Smooth muscle cell (in vitro differentiated cells): ENCODE measurements at regions not wholly inside any gene's neighbourhood (a gene's known extent, or its start where the extent isn't known, plus 50 kb on each side); places are given as distances from the start of the nearest gene placed in this dataset.

Source experiments
- DNase-seq: peaks from one replicate; lab custom pipeline; 2025; ENCODE audit not compliant: unreplicated experiment; lab: John Stamatoyannopoulos, UW
- H2AFZ ChIP-seq: fragments of 200-600 bp; sonication (generic); 2 replicates; pipeline ENCODE4 v1.6.0; 2016; ENCODE audit warnings: antibody characterized with exemption, low read depth, mild to moderate bottlenecking
- H3F3A ChIP-seq: fragments of 200-600 bp; sonication (generic); 2 replicates; pipeline ENCODE4 v1.6.0; 2017; ENCODE audit warnings: antibody characterized with exemption, low read depth
- H3K27ac ChIP-seq: fragments of 200-600 bp; sonication (generic); 2 replicates; pipeline ENCODE4 v1.5.1; 2016; ENCODE audit warnings: low read depth, mild to moderate bottlenecking
- H3K27me3 ChIP-seq: fragments of 200-600 bp; sonication (generic); 2 replicates; pipeline ENCODE4 v1.6.1; 2016; ENCODE audit warnings: low read depth, mild to moderate bottlenecking
- H3K36me3 ChIP-seq: fragments of 200-600 bp; sonication (generic); 2 replicates; pipeline ENCODE4 v1.5.1; 2016; ENCODE audit warnings: low read depth
- H3K4me1 ChIP-seq: fragments of 200-600 bp; sonication (generic); 2 replicates; pipeline ENCODE4 v1.5.1; 2016; ENCODE audit warnings: low read depth
- H3K4me2 ChIP-seq: fragments of 200-600 bp; sonication (generic); 2 replicates; pipeline ENCODE4 v1.6.0; 2016; ENCODE audit warnings: mild to moderate bottlenecking
- H3K4me3 ChIP-seq: fragments of 200-600 bp; sonication (generic); 2 replicates; pipeline ENCODE4 v1.5.1; 2016; ENCODE audit warnings: mild to moderate bottlenecking
- H3K79me2 ChIP-seq: fragments of 200-600 bp; sonication (generic); 2 replicates; pipeline ENCODE4 v1.6.0; 2016; ENCODE audit warnings: low read depth, mild to moderate bottlenecking
- H3K9ac ChIP-seq: fragments of 200-600 bp; sonication (generic); 2 replicates; pipeline ENCODE4 v1.6.0; 2016; ENCODE audit warnings: low read depth
- H3K9me3 ChIP-seq: fragments of 200-600 bp; sonication (generic); replicated peaks from 2 replicates; pipeline ENCODE4 v1.5.1; 2016; ENCODE audit warnings: low read depth
- H4K20me1 ChIP-seq: fragments of 200-600 bp; sonication (generic); 2 replicates; pipeline ENCODE4 v1.6.0; 2016; ENCODE audit warnings: low read depth
- WGBS: methylation state at CpG from one replicate; pipeline ENCODE4 v1.1.7; 2016; ENCODE audit warnings: low lambda C conversion rate; 5-methylcytosine and 5-hydroxymethylcytosine counted together
- TF ChIP-seq, protein P1 (sequence below): fragments of 200-600 bp; sonication (generic); IDR thresholded peaks from 2 replicates; pipeline ENCODE4 v1.5.1; 2017; ENCODE audit warnings: borderline replicate concordance, mild to moderate bottlenecking, antibody characterized with exemption; ENCODE audit not compliant: insufficient read depth, poor library complexity, severe bottlenecking

DNA sequence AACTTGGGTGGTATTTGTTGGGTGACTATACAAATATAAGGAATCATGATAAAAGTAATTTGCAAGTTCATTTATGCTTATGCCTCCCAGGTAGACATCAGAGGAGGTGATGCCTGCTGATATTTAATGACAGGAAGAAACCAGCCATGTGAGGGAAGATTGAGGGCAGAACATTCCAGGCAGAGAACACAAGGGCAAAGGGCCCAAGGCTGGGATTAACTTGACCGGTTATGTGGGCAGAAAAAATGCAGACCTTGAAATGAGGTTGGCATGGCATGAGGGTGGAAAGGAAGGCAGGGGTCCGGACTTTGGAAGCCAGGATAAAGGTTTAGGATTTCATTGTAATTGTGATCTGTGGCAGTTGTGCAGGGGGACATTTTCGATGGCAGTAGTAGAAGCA, 68.0 kb upstream of the MTPN start:
- DNase-seq: no peak
- Histone ChIP-seq H3K79me2 (no peaks in the 10 kb centered on the region), H3K4me1 (no peaks in the 10 kb centered on the region), H4K20me1 (no peaks in the 10 kb centered on the region), H3F3A (no peaks in the 10 kb centered on the region), H3K4me2 (no peak overlapping the region), H3K27me3 (no peaks in the 10 kb centered on the region), H3K9me3 (no peaks in the 10 kb centered on the region), H3K9ac (no peak overlapping the region), H3K36me3 (no peaks in the 10 kb centered on the region), H3K27ac (no peak overlapping the region), H2AFZ (no peak overlapping the region), H3K4me3 (no peak overlapping the region)
- TF ChIP-seq, protein P1, sequence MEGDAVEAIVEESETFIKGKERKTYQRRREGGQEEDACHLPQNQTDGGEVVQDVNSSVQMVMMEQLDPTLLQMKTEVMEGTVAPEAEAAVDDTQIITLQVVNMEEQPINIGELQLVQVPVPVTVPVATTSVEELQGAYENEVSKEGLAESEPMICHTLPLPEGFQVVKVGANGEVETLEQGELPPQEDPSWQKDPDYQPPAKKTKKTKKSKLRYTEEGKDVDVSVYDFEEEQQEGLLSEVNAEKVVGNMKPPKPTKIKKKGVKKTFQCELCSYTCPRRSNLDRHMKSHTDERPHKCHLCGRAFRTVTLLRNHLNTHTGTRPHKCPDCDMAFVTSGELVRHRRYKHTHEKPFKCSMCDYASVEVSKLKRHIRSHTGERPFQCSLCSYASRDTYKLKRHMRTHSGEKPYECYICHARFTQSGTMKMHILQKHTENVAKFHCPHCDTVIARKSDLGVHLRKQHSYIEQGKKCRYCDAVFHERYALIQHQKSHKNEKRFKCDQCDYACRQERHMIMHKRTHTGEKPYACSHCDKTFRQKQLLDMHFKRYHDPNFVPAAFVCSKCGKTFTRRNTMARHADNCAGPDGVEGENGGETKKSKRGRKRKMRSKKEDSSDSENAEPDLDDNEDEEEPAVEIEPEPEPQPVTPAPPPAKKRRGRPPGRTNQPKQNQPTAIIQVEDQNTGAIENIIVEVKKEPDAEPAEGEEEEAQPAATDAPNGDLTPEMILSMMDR: no peak
- 78% methylated on average over 3 of the region's 3 CpGs for WGBS

DNA sequence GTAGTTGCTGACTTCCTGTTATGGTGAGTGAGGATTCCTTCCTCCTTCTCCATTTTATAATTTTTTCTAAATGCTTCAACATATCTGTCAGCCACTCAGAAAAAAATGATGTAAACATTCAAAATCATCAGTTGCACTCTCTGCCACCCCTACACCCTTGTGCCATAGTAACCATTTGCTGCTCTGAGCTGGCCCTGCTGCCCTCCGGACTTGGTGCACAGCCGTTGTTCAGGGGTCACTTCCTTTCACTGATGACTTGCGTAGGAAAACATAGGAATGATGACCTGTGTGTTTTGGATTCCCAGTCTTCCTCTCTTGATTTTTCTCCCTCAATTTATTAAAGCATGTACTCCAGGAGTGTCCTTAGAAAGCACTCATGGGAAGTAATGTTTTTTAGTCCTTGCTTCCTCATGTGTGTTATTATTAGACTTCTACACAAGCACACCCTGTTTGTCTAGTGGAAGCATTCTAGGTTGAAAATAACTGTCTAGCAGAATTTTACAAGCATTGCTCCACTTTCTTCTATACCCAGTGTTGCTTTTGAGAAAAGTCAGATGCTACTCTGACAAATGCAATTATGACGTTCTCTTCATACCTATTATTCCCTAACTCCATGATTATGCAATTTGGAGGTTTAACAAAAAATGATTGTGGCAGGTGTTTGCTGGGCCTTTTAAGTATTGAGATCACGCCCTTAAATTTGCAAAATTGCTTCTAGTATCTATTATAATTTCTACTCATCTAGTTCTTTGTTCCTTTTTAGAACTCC, 62.6 kb upstream of the MTPN start:
- Histone ChIP-seq H3K36me3 (no peaks in the 10 kb centered on the region), H3K4me2 (no peak overlapping the region), H2AFZ (peak overlapping the region; percentile 61), H3K9me3 (no peaks in the 10 kb centered on the region), H4K20me1 (no peaks in the 10 kb centered on the region), H3K4me3 (no peak overlapping the region), H3K27me3 (no peaks in the 10 kb centered on the region), H3K27ac (no peak overlapping the region), H3K79me2 (no peaks in the 10 kb centered on the region), H3K4me1 (peaks cover 12% of the 10 kb centered on the region), H3F3A (peaks cover 26% of the 10 kb centered on the region), H3K9ac (no peak overlapping the region)
- 85% methylated on average over 5 of the region's 5 CpGs for WGBS
- TF ChIP-seq, protein P1: no peak
- DNase-seq: no peak

DNA sequence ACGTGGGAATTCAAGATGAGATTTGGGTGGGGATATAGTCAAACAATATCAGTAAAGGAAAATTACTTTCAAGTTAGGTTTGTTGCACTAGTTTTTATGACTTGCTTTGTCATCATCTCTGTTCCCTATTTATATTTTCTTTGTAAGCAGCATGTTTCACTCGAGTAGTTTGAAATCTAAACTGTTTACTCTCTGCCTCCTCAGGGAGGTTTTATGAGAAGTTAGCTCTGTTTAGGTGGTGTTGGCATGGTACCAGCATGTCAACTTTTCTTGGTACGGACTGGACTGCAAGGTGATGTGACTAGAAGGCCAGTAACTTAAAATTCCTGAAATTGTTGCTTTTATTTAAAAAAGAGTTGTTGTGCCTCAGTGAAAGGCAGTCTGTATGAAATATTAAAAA, 59.2 kb upstream of the MTPN start:
- peak overlapping the region; percentile 97 for H3K27ac ChIP-seq
- WGBS: 14% methylated on average over 3 of the region's 3 CpGs
- H3K4me2 ChIP-seq: peak overlapping the region; percentile 69
- no peak overlapping the region for H3K4me3 ChIP-seq
- peaks cover 36% of the 10 kb centered on the region for H3F3A ChIP-seq
- H3K36me3 ChIP-seq: no peaks in the 10 kb centered on the region
- peaks cover 17% of the 10 kb centered on the region for H3K4me1 ChIP-seq
- no peaks in the 10 kb centered on the region for H3K79me2 ChIP-seq
- H4K20me1 ChIP-seq: no peaks in the 10 kb centered on the region
- H2AFZ ChIP-seq: peak overlapping the region; percentile 49
- peak overlapping the region; percentile 78 for H3K9ac ChIP-seq
- TF ChIP-seq, protein P1: no peak
- no peaks in the 10 kb centered on the region for H3K9me3 ChIP-seq
- no peak for DNase-seq
- H3K27me3 ChIP-seq: no peaks in the 10 kb centered on the region

DNA sequence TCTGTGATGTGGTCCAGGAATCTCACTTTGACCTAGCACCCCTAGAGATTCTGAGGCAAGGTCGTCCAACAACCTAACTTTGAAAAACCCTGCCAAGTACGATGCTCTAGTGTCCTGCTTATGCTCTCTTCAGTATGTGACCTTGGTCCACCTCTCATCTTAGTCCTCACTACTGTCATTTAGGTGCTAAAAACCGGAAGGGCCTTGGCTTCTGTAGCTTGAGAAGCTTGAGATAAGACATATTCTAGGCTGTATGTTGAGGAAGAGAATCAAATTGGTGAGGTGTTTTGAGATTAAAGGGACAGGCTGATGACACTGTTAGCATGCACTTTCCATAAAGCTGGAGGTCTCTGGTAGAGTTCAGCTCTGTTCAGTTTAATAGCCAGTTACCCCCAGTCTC, 57.0 kb upstream of the MTPN start:
- DNase-seq: no peak
- Histone ChIP-seq H3K4me3 (no peak overlapping the region), H3K36me3 (no peaks in the 10 kb centered on the region), H3F3A (peaks cover 30% of the 10 kb centered on the region), H2AFZ (no peak overlapping the region), H3K4me1 (peaks cover 17% of the 10 kb centered on the region), H3K9ac (no peak overlapping the region), H3K27ac (peak overlapping the region; percentile 53), H4K20me1 (no peaks in the 10 kb centered on the region), H3K4me2 (peak overlapping the region; percentile 52), H3K79me2 (no peaks in the 10 kb centered on the region), H3K9me3 (no peaks in the 10 kb centered on the region), H3K27me3 (no peaks in the 10 kb centered on the region)
- TF ChIP-seq, protein P1: no peak
- WGBS: 30% methylated on average over 3 of the region's 3 CpGs
